Ishikawa (cell line): ENCODE measurements at regions not wholly inside any gene's neighbourhood (a gene's known extent, or its start where the extent isn't known, plus 50 kb on each side); places are given as distances from the start of the nearest gene placed in this dataset.

Experiments
- CEBPB ChIP-seq: IDR thresholded peaks from 2 replicates; pipeline ENCODE4 v1.6.1; 2012
- CREB1 ChIP-seq: IDR thresholded peaks from 2 replicates; pipeline ENCODE4 v1.6.1; 2012; ENCODE audit warnings: low read depth
- EGR1 ChIP-seq: IDR thresholded peaks from 2 replicates; pipeline ENCODE4 v1.6.1; 2012
- EP300 ChIP-seq: IDR thresholded peaks from 2 replicates; pipeline ENCODE4 v1.6.1; 2012; ENCODE audit warnings: borderline replicate concordance
- FOXM1 ChIP-seq: IDR thresholded peaks from 2 replicates; pipeline ENCODE4 v1.6.1; 2012; ENCODE audit warnings: low read depth, borderline replicate concordance
- NFIC ChIP-seq: IDR thresholded peaks from 2 replicates; pipeline ENCODE4 v1.6.1; 2012
- RAD21 ChIP-seq: IDR thresholded peaks from 2 replicates; pipeline ENCODE4 v1.6.1; 2012; ENCODE audit warnings: low read depth
- TAF1 ChIP-seq: IDR thresholded peaks from 2 replicates; pipeline ENCODE4 v1.6.1; 2012; ENCODE audit warnings: low read depth, mild to moderate bottlenecking
- TCF12 ChIP-seq: IDR thresholded peaks from 2 replicates; pipeline ENCODE4 v1.6.1; 2012; ENCODE audit warnings: low read depth
- TEAD4 ChIP-seq: IDR thresholded peaks from 2 replicates; pipeline ENCODE4 v1.6.1; 2012
- YY1 ChIP-seq: IDR thresholded peaks from 2 replicates; pipeline ENCODE4 v1.6.1; 2012; ENCODE audit warnings: low read depth
- ZBTB7A ChIP-seq: IDR thresholded peaks from 2 replicates; pipeline ENCODE4 v1.6.1; 2012; ENCODE audit warnings: low read depth
- TF ChIP-seq, protein P1 (sequence below): IDR thresholded peaks from 2 replicates; pipeline ENCODE4 v1.6.1; 2012
- TF ChIP-seq, protein P2 (sequence below): IDR thresholded peaks from 2 replicates; pipeline ENCODE4 v1.6.1; 2012; ENCODE audit warnings: low read depth, mild to moderate bottlenecking
- TF ChIP-seq, protein P3 (sequence below): IDR thresholded peaks from 2 replicates; pipeline ENCODE4 v1.6.1; 2012

DNA sequence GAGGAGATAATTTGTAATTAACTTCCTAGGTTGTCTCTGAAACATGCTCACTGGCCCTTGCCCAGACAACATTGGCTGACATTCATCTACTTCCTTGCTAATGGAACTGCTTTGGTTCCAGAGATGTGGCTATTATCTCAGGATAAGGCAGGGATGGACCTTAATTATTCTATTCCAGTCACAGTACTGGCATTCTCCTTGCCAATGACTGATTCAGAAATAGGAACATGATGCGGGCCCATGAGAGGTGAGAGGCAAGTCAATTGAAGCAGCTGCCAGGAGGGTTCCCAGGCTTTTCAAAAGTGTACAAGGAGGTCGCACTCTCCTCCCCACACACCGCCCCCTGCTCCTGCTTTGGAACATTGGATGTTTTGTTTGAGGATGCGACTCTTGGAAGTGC, 109.6 kb upstream of the DGKB start:
- no peak for TF ChIP-seq YY1
- TF ChIP-seq EP300: no peak
- no peak for TF ChIP-seq NFIC
- TF ChIP-seq FOXM1: no peak
- no peak for TF ChIP-seq CEBPB
- TF ChIP-seq EGR1: no peak
- TF ChIP-seq, protein P1, sequence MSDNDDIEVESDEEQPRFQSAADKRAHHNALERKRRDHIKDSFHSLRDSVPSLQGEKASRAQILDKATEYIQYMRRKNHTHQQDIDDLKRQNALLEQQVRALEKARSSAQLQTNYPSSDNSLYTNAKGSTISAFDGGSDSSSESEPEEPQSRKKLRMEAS: no peak
- no peak for TF ChIP-seq TAF1

DNA sequence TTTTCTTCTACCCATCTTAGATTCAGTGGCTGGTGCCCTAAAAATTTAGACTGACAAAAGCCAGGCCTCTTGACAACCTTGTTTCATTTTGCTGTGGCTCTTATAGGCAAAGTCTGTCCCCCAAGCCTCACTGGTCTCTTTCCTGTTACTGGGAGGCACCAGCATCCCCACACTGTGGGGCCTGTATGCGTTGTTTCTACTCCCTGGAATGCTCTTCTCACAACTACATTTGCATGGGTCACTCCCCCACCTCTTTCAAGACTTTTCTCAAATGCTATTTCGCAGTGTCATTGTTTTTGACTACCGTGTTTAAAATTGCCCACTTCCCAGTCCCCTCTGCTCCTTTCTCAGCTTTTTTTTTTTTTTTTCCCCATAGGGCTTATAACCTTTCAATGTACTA, 108.7 kb upstream of the DGKB start:
- TF ChIP-seq EGR1 (no peak), TCF12 (no peak), CEBPB (no peak), YY1 (no peak), RAD21 (no peak), TAF1 (no peak), TEAD4 (no peak), ZBTB7A (no peak), CREB1 (no peak), NFIC (no peak), FOXM1 (no peak), EP300 (no peak)
- TF ChIP-seq, protein P2, sequence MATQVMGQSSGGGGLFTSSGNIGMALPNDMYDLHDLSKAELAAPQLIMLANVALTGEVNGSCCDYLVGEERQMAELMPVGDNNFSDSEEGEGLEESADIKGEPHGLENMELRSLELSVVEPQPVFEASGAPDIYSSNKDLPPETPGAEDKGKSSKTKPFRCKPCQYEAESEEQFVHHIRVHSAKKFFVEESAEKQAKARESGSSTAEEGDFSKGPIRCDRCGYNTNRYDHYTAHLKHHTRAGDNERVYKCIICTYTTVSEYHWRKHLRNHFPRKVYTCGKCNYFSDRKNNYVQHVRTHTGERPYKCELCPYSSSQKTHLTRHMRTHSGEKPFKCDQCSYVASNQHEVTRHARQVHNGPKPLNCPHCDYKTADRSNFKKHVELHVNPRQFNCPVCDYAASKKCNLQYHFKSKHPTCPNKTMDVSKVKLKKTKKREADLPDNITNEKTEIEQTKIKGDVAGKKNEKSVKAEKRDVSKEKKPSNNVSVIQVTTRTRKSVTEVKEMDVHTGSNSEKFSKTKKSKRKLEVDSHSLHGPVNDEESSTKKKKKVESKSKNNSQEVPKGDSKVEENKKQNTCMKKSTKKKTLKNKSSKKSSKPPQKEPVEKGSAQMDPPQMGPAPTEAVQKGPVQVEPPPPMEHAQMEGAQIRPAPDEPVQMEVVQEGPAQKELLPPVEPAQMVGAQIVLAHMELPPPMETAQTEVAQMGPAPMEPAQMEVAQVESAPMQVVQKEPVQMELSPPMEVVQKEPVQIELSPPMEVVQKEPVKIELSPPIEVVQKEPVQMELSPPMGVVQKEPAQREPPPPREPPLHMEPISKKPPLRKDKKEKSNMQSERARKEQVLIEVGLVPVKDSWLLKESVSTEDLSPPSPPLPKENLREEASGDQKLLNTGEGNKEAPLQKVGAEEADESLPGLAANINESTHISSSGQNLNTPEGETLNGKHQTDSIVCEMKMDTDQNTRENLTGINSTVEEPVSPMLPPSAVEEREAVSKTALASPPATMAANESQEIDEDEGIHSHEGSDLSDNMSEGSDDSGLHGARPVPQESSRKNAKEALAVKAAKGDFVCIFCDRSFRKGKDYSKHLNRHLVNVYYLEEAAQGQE: no peak
- TF ChIP-seq, protein P1: no peak
- TF ChIP-seq, protein P3, sequence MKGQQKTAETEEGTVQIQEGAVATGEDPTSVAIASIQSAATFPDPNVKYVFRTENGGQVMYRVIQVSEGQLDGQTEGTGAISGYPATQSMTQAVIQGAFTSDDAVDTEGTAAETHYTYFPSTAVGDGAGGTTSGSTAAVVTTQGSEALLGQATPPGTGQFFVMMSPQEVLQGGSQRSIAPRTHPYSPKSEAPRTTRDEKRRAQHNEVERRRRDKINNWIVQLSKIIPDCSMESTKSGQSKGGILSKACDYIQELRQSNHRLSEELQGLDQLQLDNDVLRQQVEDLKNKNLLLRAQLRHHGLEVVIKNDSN: no peak

DNA sequence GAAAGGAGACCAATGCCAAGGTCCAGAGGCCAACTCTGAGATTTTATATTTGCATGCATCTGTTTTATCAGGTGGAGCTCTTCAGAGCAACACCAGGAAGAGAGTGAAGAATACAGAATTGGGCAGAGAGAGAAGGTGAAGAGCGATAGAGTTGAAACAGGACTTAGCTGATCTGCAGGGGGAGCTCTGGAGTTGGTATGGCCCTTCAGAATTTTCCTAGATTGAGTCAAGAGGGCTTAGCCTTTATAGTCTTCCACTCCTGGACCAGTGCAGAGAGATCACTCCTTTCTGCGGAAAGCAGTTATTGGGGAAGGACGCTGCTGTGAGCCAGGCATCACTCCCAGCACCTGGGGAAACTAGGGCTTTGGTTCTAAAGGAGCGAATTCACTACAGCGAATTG, 105.0 kb upstream of the DGKB start:
- no peak for TF ChIP-seq CEBPB
- TF ChIP-seq RAD21: peak; percentile 43
- no peak for TF ChIP-seq TEAD4

DNA sequence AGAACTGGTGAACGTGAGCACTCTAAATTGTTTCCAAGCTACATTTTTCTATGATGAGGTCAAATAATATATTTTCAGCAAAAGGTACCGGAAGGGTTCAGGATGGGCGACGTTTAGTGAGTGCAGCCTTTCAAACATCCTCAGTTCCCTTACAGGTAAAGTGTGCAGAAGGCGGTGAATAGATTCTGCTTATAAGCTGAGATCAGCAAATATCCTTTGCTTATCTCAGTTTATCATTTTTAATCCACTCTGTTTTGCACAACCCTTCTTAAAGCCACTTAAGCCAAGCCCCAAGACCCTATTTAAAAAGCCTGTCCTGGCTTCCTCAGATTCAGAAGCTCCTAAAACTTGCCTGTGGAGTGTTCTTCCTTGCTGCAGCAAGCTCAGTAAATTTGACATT, 103.1 kb upstream of the DGKB start:
- TF ChIP-seq YY1 (no peak), FOXM1 (no peak), CEBPB (no peak), ZBTB7A (no peak), EGR1 (no peak), EP300 (no peak), CREB1 (no peak), NFIC (no peak), TEAD4 (no peak)
- TF ChIP-seq, protein P2: no peak
- TF ChIP-seq, protein P3: no peak
- TF ChIP-seq, protein P1: no peak

DNA sequence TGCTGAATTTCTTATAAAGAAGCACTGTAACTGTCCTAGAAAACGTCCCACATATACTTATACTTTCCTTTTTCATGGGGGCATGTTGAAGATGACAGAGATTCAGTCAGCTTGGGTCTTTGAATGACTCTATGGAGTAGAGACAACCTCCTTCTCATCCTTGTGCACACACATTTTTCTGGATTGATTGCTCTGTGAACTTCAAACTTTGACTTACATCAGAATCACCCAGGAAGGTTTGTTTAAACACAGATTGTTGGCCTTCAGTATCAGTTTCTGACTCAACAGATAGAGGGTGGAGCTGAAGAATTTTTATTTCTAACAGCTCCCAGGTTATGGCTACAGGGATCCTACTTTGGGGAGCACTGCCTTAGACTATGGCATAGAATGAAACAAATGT, 97.6 kb upstream of the DGKB start:
- TF ChIP-seq, protein P2: no peak
- TF ChIP-seq CREB1: no peak
- no peak for TF ChIP-seq TAF1
- no peak for TF ChIP-seq RAD21
- no peak for TF ChIP-seq TCF12
